ENCODE measurements at regions not wholly inside any gene's neighbourhood (a gene's known extent, or its start where the extent isn't known, plus 50 kb on each side); places are given as distances from the start of the nearest gene placed in this dataset.

GRCh38 chrX:83169683-83170082 lies 338.4 kb upstream of the POU3F4 start:
- ATAC-seq (no peak), FAIRE-seq (no peak), DNase-seq (ENCODE audit: low read depth, low spot score) (no peak)
- CTCF ChIA-PET, result no interaction called here
- no TSS peak for BruUV-seq (replicated peaks)
- in situ Hi-C loops (cut with MboI), result no loop called here
- Histone ChIP-seq H3K4me2 (ENCODE audit: control insufficient read depth, insufficient read depth) (no peak overlapping the region), H3K4me3 (no peak overlapping the region), H2AFZ (ENCODE audit: control insufficient read depth, low read depth, low read length) (no peak overlapping the region), H3K79me2 (ENCODE audit: control insufficient read depth, insufficient read depth, low read length) (no peaks in the 10 kb centered on the region), H4K20me1 (ENCODE audit: control insufficient read depth, insufficient read depth) (no peaks in the 10 kb centered on the region), H3K4me1 (ENCODE audit: control insufficient read depth, insufficient read depth, low read length) (no peaks in the 10 kb centered on the region), H3K9ac (ENCODE audit: control insufficient read depth, insufficient read depth, low read length) (no peak overlapping the region), H3K27ac (ENCODE audit: control insufficient read depth, insufficient read depth) (no peak overlapping the region), H3K9me3 (replicated peaks; ENCODE audit: control insufficient read depth, insufficient read depth, low read length) (no peaks in the 10 kb centered on the region), H3K36me3 (ENCODE audit: control insufficient read depth in 2 of 2, insufficient read depth in 2 of 2, low read length in 1 of 2) (no peaks in the 10 kb centered on the region), H3K27me3 (replicated peaks in 1 of 2; ENCODE audit: control insufficient read depth in 2 of 2, insufficient read depth in 2 of 2, low read length in 1 of 2) (no peaks in the 10 kb centered on the region)
- RAD21 ChIA-PET (ENCODE audit: unreplicated experiment), result no interaction called here
- intact Hi-C loops (cut with micrococcal nuclease; ENCODE audit: unreplicated experiment), result no loop called here
- SMC1A ChIA-PET (ENCODE audit: uncharacterized antibody, unreplicated experiment), result no interaction called here
- 25% methylated on average over 2 of the region's 2 CpGs for WGBS (ENCODE audit: insufficient coverage, insufficient replicate concordance, low lambda C conversion rate, missing lambda C conversion rate)
- no peak for TF ChIP-seq USF2 (IDR thresholded peaks at IDR 0.05; ENCODE audit: borderline replicate concordance, low read depth, low read length)
- TF ChIP-seq NBN (IDR thresholded peaks at IDR 0.05), result no peak
- no peak for TF ChIP-seq RUNX3 (IDR thresholded peaks at IDR 0.05; ENCODE audit: low read length)
- no peak for TF ChIP-seq BCL11A (IDR thresholded peaks at IDR 0.05; ENCODE audit: low read depth, low read length)
- TF ChIP-seq YY1 (IDR thresholded peaks at IDR 0.05; ENCODE audit: low read depth, low read length), result no peak
- TF ChIP-seq SRF (IDR thresholded peaks at IDR 0.05; ENCODE audit: low read depth in 2 of 2, low read length in 2 of 2), result no peak
- TF ChIP-seq SUPT20H (IDR thresholded peaks at IDR 0.05; ENCODE audit: borderline replicate concordance, control insufficient read depth, low read depth, low read length), result no peak
- no peak for TF ChIP-seq IRF4 (IDR thresholded peaks at IDR 0.05; ENCODE audit: low read depth, low read length)
- no peak for TF ChIP-seq KLF5 (IDR thresholded peaks at IDR 0.05; ENCODE audit: partially characterized antibody)
- TF ChIP-seq EZH2 (IDR thresholded peaks at IDR 0.05; ENCODE audit: borderline replicate concordance, control insufficient read depth, low read depth, low read length), result no peak
- TF ChIP-seq STAT3 (IDR thresholded peaks at IDR 0.05; ENCODE audit: low read depth, low read length), result no peak
- no peak for TF ChIP-seq EED (IDR thresholded peaks at IDR 0.05; ENCODE audit: low read depth)
- POLR2A ChIA-PET, result no interaction called here

Measured in GM12878 (cell line).